HG02970 (cell line): ENCODE measurements at regions not wholly inside any gene's neighbourhood (a gene's known extent, or its start where the extent isn't known, plus 50 kb on each side); places are given as distances from the start of the nearest gene placed in this dataset.

Source experiments
- ATAC-seq: cut with Tn5 transposase; IDR thresholded peaks from one replicate; pipeline ENCODE4 v1.9.1; 2021; ENCODE audit warnings: mild to moderate bottlenecking, moderate library complexity, moderate number of reproducible peaks; ENCODE audit not compliant: unreplicated experiment, low FRiP score

DNA sequence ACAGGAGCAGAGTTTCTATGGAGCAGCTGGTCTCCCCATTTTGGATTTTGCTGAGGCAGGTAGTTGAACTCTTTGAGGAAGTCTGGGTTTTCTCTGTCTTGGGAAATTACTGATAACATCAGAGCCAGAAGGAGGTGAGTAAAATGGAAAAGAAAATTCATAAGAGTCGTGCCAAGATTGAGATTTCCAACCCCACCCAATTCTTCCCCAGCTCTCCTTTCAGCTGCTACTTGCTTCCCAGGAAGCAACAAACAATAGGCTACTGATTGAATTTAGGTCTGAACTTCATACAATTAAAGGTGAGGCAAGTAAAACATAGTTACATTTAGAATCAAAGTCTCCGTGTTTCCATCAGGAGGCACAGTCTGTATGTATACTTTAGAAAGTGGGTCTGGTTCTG is 54.6 kb upstream of the EOLA2 start:
- ATAC-seq: no peak

DNA sequence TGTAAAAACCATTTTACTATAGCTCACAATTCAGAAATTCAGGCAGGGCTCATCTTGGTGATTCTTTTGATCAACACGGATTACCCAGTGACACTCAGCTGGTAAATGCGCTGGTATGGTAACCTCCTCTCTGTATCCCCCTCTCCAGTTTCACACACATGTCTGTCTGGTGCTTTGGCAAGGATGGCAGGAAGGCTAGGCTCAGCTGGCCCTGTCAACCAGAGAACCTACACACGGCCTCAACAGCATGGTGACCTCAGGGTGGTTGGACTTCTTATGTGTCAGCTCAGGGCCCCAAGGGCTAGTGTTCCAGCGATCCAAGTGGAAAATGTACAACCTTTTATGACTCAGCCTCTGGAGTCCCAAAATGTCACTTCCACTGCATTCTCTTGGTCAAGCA is 55.7 kb upstream of the EOLA2 start:
- no peak for ATAC-seq

DNA sequence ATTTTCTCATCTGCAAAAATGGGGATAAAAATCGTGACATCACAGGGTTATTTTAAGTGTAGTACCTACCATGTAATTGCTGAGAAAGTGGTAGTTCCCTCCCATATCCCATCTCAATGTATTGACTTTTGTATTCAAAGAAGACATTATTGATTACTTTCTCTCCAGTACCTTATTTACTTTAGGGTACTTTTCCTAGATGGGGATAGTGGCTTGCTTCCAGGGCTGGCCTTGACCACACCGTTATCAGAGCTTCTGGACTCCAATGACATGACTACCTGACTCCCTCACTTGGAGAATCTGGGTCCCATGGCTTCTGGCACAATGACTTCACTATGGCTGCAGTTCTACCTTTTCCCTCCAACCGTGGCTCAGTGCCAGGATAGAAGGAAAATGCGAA is 58.2 kb upstream of the EOLA2 start:
- ATAC-seq: no peak

DNA sequence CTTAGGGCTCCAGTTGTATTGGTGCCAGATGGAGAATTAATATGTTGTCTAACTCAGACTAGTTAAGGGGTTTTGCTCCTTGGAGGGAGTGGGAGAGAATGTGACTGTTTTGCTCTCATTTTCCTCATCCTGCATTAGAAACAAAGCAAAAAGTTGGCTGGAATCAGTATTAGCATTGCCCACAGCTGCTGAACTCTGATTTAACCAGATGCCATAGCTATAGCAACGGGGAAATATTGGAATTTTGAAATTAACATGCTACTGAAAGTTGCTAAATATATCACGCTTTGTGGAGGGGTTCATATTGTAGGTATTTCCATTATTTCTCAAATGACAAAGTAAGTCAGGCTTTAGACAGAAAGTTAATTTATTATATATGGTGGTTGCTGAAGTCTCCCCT is 66.7 kb upstream of the EOLA2 start:
- ATAC-seq: no peak

DNA sequence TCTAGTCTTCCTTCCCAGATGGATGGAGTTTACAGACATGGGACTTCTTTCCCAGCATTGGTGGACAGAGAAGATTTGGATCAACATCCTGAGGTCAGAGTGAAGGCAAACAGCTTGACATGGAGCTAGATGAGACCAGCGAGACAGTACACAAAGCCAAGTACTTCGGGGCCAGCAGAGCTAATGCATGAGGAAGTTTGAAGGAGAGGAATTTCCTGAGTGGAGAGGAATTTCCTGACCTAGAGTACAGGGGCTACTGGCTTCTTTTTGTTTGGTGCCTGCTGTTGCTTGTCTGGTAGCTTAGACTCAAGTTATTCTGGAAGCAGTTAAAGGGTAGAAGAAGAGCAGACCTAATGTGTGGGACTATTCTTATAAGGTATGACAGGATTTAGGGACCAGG is 69.1 kb upstream of the EOLA2 start:
- no peak for ATAC-seq

DNA sequence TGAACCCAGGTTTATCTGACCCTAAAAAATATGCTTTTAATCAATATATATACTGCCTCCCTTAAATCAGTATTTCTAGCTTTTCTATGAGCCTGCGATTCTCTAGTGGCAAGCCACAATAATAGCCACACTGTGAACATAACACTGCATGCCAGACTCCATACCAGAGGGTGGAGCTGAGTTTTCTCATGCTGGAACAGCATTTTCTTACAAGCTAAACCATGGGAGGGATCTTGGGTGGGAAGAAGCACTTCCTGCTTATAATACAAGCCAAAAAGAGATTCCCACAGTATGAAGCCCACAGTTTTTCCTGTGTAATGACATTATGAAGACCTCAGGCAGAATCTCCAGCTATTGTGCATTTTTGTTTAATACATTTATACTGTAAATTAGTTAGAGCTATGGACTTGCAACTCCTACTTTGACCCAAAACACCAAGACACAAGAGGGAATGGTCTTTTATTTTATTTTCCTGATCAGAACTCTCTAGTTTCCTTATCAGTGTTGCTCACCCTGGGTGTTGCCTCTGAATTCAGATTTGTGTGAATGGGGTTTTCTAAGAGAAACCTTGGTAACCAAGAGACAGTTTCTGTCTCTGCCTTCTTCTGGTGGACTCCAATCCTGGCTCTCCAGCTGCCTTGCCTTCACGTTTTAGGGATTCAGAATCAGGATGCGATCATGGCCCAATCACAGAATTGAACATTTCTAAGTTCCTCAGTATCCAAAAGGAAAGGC is 74.5 kb upstream of the EOLA2 start:
- ATAC-seq: no peak

DNA sequence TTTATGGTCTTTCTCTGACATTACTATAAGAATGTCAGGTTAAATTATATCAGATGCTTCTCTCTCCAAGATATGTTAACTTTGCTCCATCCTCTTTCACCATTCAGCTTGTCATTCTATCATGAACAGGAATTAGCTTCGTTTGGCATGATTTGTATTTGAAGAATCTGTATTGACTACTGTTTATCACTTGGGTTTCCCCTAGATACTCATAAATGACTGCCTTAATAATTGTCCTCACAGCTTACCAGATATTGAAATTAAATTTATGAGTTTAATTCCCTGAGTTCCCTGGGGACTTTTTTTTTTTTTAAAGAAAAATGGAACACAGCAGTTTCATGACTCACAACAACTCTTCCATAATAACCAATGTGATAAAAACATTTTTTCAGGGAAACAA is 76.2 kb upstream of the EOLA2 start:
- no peak for ATAC-seq

DNA sequence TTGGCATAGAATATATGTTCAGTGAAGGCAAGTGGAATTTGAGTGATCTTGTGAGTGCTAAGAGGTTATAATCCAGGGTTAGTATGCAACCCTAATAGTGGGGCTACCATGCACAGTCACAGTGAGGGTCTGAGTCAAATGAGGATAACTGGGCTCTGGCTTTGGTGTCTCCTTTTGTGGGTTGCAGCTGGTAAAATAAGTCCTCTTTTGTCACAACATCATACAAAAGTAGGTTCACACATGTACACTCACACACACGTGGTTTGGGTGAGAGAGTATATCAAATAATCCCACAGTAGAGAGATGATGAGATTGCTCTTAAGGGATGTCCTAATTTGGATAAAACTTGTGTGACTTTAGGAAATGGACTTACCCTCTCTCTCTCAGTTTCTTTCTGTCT is 79.6 kb upstream of the EOLA2 start:
- no peak for ATAC-seq

DNA sequence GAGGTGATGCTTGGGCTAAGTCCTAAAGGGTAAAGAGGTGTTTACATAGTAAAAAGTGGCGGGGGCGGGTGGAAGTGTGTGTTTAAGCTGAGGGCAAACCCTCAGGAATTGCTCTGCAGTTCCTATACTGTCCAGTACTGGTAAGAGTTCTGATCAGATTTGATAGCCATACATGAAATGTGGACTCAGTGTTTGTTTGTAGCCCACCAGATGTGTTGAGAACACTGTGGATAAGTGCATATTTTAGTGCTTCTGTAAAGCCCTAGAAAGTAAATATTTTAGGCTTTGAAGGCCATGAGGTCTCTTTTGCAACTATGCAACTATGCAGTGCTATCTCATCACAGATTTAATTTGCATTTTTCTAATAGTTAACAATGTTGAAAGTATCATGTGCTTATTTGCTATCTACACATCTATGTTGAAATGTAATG is 80.7 kb upstream of the EOLA2 start:
- ATAC-seq: no peak

DNA sequence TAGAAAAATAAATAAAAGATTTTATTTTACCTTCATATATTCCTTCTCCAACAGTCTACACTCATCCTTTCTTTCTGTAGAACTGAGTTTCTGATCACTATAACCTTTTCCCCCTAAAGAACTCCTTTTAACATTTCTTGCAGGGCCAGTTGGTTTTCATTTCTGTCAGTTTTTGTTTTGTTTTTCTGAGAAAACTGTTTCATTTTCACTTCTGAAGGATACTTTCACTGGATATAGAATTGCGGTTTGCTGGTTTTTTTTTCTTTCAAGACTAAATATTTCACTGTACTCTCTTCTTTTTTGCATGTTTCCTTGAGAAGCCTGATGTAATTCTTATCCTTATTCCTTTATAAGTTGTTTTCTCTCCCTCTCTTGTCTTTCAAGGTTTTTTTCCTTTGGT is 90.4 kb upstream of the EOLA2 start:
- ATAC-seq: no peak

DNA sequence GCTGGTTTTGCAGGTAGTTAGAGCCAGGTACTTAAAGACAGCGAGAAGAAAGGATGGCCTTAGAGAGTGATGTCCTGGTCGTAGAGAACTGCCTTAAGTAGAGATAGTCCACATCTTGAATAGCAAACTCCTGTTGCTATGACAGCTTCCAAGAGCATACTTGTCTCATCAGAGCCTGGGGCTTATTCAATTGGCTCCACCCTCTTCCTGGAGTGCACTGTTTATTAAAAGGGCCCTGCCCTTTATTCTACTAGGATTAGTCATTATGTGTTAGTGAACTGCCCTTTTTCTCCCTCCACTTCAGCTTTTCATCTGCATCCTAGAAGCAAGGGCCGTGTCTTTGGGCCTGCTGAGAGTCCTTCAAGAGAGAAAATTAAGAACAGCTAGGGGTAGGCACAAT is 94.5 kb upstream of the EOLA2 start:
- ATAC-seq: no peak

DNA sequence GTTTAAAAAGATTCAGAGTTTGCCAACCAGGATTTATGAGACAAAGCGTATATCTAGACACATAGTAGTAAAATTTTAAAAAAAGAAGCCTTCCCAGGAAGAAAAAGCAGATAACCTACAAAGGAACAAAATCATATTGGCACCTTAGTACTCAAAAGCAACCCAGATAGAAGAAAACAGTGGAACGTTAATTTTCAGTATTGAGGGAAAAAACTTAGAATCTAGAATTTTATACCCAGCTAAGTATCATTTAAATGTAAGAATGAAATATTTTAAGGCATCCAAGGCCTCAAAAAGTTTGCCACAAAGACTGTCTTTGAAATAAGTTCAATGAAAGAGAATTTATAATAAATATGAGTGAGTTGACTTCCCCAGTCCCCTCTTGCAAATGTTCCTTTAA is 96.5 kb upstream of the EOLA2 start:
- no peak for ATAC-seq

DNA sequence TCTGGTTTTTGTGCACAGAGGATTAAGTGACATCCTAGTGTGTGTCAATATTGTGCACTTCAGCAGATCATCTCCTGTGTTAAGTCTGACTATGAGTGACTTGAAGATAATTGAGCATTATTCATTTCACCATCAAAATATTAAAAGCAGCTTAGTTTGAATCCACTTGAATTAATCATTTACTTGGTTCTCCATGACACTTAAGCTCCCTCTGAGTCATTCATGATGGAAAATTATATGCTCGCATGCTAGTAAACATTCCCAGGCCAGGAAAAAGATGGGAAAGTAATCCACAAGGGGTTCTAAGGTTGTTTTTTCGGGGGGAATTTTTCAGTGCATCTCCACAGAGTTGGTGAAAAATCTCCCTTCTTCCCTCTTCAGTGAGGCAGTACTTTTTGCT is 97.2 kb upstream of the EOLA2 start:
- no peak for ATAC-seq

DNA sequence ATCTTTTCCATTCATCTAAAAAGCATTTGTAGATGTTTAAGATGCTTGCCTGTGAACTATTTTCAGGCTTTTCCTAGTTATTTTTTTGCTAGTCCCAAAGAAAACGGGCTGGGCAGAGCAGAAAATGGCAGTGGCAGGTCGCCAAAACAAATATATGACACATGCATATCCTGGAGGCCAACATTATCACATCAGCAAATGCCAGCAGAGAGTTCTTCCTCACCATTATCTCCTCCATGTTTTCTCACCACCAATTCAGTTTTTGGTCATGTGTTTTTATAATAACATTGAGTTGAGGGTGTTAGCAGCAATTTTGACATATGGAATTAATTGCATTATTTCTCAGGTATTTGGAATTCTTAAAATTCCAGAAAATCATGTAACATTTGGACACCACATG is 97.9 kb upstream of the EOLA2 start:
- no peak for ATAC-seq

DNA sequence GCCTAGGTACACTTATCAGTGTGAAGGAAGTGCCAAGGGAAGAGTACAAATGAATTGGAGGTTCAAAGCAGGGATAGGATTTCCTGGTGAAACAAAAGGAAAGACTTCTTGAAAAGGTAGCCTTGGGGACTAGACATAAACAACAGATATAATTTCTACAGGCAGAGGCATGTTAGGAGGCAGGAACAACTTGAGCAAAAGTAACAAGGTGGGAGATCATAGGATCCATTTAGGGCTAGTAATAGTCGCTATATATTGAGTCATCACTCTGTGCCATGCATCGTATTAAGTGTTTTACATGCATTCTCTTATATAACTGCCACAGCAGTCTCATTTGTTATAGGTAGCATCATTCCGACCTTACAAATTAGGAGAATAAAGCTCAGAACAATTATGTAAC is 98.3 kb upstream of the EOLA2 start:
- ATAC-seq: no peak

DNA sequence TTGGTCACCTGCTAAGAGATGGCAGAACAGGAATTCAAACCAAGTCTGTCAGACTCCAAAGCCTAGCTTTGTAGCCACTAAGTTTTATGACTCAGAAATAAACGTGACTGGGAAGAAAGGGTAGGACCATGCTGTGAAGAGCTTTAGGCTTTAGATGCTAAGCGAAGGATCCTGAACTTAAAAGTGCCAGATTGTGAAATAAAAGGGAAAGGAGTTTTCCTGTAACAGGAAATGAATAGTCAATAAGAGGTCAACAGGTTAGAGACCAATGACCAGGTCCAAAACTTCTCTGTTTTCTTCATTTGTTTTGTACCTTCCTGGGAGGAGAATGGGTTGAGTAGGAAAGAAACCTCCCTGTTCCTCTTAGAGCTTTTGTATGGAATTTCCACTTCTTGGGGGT is 98.8 kb upstream of the EOLA2 start:
- ATAC-seq: no peak

DNA sequence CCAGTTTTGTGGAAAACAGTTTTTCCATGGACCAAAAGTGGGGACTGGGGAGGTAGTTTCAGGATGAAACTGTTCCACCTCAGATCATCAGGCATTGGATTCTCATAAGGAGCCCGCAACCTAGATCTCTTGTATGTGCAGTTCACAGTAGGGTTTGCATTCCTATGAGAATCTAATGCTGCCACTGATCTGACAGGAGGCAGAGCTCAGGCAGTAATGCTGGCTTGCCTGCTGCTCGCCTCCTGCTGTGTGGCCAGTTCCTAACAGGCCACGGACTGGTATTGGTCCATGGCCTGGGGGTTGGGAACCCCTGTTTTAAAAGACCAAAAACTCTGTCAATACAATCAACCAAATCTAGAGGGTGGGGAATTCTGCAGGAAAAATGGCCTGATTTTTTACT is 100.0 kb upstream of the EOLA2 start:
- no peak for ATAC-seq

DNA sequence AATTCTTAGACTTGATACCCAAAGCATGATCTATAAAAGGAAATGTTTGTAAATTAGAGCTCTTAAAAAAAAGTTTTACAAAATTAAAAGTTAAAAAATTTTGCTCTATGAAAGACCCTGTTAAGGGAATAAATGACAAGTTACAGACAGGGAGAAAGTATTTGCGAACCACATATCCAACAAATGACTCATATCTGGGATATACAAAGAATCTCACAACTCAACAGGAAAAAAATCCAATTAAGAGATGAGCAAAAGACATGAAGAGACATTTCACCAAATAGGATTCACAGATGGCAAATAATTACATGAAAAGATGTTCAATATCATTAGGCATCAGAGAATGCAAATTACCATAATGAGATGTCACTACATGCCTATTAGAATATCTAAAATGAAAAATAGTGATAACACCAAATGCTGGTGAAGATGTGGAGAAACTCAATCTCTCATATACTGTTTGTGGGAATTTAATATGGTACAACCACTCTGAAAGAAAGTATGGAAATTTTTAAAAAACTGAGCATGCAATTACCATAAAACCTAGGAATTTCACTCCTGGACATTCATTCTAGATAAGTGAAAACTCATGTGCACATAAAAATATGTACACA is 100.8 kb upstream of the EOLA2 start:
- ATAC-seq: no peak

DNA sequence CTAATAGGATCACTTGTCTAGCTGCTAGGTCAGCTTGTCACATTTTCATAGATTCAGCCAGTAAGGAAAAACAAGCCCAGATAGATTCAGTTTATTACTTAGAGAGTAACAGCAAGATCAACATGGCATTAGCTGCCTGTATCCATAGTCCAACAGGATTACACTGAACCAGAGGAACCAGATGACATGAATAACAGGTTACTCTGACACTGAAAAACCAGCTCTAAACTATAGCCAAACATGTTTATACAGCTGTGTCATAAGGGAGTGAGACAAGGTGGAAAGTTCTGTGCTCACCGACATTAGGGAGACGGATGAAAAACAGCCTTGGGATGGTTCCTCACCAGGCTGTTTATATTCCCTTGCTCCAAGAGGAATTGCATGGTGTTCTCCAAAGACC is 102.9 kb upstream of the EOLA2 start:
- no peak for ATAC-seq

DNA sequence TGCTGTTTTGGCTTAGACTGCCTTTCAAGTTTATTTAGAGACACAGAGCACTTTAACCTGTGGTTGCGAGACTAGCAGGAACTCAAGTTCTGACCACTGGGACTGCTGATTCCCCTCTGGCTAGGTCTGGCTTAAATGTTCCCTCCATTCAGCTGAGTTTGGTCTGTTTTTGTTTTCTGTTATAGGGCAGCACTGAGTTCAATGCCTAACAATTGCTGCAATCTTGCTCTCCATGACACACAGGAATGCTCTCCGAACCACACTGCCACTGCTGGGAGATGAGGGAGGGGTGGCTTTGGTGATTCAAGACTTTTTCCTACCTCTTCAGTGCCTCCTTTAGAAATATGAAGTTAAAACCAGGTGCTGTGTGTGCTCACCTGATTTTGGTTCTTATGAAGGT is 106.3 kb upstream of the EOLA2 start:
- no peak for ATAC-seq

DNA sequence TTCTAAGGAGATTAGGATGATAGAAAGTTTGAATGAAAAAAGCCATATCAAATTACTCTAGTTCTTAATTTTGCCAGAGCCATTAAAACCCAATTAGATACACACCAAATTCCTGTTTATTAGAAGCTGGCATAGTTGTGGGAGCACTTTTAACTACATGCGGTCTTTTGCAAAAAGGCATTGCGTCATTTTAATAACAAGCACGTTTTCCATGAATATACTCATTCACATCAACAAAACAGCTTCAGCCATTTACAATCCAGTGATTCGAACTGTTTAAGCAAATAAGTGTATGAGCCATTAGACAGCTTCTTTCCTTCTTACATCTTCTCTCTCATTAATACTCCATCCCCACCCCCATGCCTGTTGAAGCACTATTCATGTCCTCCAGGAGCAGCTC is 109.5 kb upstream of the EOLA2 start:
- ATAC-seq: no peak

DNA sequence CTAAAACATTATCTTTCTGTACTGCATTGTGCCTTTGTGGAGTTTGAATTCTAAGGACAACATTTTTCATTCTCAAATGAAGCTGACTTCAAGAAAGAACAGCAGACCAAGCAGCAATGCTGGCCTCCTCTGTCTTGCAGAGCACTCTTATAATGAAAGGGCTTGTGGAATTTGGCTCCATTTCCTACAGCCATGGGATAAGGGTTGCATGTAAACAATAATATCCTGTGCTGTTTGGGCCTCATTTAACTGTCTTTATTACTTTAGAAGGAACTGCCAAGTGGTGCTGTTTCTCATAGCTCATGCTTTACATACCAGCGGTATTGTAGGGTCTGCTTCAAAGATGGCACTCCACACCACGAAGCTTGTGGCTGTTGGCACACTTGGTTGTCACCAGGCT is 111.4 kb upstream of the EOLA2 start:
- no peak for ATAC-seq

DNA sequence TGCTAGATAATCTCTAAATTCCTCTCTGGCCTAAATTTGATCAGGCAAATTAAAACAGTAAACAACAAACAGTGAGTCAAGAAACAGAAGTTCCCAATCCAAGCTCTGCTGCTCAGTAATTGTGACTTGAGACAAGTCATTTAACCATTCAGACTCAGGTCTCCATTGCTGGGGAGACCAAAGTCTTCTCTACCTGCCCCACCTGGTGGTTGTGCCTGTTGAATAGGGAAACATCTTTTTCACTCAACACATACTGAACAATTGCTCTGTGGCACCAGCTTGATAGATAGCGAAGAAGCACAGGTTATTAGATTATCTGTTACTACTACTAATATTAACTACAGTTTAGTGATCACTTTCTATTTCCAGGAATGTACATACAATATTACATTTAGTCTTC is 112.1 kb upstream of the EOLA2 start:
- ATAC-seq: no peak
